Activated T-helper 9 cell treated with anti-CD3 and anti-CD28 coated beads, Interleukin-2, amount 50 U/mL, for 16 hours (primary cell): ENCODE measurements at regions not wholly inside any gene's neighbourhood (a gene's known extent, or its start where the extent isn't known, plus 50 kb on each side); places are given as distances from the start of the nearest gene placed in this dataset.

ENCODE experiments used
- DNase-seq: peaks from one replicate; pipeline ENCODE4 v3.0.0-alpha.2; 2020; ENCODE audit warnings: low read depth

DNA sequence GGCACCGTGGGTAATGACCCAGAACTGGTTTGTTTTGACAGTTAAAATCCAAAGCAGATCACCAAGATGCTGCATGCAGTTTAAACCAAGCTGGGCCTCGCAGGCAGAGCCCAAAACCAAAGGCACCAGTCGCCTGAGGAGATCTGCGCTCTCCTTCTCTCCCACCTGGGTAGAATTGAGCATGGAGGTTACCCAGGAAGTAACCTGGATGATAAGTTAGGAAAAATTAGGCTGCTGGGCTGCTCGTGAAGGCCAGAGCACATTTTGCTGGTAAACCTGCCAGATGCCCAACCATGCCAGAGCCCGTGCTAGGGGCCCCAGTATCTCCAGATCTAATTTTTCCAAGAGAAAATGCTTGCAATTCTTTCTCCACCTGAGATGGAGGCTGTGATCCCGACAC lies 388.3 kb upstream of the MGMT start:
- DNase-seq, result no peak

GRCh38 chr10:129079705-129080104 lies 387.3 kb upstream of the MGMT start:
- DNase-seq, result no peak

DNA sequence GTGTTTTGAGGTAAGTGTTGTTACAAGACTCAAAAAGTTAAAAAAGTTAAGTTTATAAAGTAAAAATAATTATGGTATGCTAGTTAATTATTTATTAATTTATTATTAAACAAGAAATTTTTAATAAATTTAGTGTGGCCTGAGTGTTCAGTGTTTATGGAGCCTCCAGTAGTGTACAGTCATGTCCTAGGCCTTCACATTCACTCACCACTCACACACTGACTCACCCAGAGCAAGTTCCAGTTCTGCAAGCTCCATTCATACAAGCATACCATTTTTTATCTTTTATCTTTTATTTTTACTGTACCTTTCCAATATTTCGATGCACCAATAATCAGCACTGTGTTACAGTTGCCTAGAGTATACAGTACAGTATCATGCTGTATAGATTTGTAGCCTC lies 381.2 kb upstream of the MGMT start:
- no peak for DNase-seq

DNA sequence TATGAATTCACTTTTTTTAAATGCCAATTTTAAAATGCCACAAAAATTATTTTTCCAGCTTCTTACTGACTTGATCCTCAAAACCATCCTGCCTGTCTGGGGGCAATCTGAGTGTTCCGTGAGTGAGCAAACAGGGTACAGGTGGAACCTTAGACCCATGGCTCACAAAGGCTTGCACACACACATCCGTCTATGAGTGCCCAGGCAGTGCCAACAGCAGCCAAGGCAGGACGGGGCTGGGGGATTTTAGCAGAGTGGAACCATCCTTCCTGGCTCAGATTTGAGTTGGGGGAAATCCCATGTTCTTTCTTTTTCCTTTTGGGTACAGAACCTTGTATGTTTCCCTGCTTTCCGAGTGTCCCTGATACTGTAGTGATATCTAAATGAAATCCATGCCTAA lies 377.7 kb upstream of the MGMT start:
- no peak for DNase-seq

DNA sequence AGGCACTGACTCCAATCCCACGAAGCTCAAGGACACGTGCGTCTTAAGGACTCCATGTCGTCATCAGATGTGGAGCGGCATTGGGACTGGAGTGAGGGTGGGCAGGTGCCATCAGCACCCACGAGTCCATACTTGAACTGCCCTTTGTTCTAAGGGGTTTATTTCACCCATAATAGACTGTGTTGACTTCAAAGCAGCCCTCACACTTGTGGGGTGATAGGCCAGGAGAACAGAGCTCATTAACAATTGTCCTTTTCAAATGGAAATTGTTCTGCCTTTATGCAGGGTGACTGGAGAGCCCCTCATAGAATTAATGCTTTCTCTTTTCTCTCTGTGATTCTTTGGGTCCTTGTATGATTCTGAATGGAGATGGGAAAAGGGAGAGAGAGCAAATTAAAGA lies 376.9 kb upstream of the MGMT start:
- DNase-seq, result no peak

DNA sequence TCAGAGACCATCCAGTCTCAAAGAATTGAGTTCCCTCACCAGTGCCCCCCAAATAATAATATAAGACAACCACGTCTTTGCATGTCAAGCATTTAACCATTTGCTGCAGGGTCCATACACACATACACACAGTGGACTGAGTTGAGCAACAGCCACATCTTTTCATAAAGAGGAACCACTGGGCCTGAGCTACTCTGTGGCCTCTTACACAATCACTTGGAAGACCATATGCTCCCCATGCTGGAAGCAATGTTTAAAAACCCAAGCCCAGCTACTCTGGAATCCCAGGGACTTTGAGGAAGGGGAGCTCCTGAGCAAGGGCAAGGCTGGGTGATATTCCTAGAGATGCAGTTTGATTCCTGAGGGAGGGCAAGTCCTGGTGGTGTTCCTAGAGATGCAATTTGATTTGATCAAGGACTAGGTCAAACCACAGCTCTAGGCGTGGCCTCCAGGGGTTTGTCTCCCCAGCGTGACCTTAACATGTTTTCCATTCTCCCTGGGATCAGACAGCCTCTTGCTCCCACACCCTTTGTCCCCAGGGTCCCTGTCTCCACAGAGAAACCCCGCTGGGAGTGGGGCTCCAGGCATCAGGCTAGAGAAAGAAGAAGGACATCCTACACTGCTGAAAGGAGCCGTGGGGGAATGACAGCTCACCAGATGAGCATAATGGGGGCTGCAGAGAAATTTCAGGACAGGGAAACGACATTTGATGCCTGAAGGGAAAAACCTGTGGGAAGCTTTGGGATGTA lies 376.2 kb upstream of the MGMT start:
- no peak for DNase-seq

GRCh38 chr10:129093641-129094040 lies 373.4 kb upstream of the MGMT start:
- DNase-seq, result no peak

- DNase-seq, result no peak
Measured at GRCh38 chr10:129094233-129094632, 372.8 kb upstream of the MGMT start.

DNA sequence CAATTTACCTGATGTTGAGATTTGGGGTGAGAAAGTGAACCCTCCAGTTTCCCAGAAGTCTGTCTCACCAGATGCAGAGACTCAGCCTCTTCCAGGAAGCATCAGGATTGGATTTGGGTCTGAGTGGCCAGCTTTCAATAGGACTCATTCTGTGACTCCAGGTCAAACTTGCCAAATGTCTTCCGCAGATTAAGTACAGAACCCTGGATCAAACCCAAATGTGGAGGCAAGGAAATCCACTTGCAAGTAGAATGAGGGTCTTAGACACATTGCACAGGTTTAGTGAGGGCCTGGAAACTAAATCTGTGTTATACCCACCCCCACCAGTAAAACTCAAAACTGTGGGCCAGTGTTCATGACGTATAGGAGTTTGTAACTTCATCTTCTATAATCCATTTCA lies 372.2 kb upstream of the MGMT start:
- no peak for DNase-seq

- no peak for DNase-seq
Measured at GRCh38 chr10:129095680-129096064, 371.4 kb upstream of the MGMT start.

GRCh38 chr10:129096065-129096984 lies 370.7 kb upstream of the MGMT start:
- no peak for DNase-seq

DNA sequence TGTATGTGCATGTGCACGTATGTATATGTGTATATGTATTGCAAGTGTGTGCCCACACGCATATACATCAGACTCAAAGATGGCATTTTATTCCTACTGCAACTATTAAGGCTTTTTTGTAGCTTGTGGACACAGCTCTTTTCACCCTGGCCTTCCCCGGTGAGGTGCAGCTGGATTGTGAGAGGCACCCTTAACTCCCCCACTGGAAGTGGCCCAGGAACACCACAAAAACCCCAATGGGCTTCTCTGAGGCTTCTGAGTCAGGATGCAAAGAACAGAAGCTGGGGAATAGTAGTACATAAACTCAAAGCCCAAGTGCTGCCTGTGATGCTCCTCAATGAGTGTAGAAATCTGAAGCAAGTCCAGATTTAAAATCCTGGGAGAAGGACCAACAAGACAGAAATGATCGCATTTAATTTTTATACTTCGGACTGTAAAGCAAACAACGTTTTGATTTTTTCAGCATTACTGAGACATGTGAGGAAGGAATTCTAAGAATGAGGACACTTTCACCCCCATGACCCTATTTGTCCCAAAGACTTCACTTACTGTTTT lies 369.2 kb upstream of the MGMT start:
- no peak for DNase-seq

DNA sequence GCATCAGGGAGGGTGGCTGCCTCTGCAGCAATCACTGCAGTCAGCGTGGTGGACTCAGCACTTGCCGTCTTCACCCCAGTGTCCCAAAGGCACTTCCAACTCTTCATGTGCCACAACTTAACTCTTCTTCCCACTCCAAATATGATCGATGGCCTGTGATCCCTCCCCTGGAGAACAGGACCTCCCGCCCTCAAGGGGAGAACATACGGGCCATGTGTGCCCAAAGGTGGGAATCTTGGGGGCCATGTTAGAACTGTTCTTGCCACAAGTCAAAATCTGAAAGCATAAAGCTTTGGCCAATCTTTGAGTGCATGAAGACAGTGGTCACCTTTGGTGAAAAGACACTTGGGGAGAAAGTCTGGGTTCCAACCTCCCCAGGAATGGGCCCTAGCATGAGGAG lies 368.5 kb upstream of the MGMT start:
- DNase-seq, result no peak

- DNase-seq, result no peak
Measured at GRCh38 chr10:129099486-129099885, 367.6 kb upstream of the MGMT start.

DNA sequence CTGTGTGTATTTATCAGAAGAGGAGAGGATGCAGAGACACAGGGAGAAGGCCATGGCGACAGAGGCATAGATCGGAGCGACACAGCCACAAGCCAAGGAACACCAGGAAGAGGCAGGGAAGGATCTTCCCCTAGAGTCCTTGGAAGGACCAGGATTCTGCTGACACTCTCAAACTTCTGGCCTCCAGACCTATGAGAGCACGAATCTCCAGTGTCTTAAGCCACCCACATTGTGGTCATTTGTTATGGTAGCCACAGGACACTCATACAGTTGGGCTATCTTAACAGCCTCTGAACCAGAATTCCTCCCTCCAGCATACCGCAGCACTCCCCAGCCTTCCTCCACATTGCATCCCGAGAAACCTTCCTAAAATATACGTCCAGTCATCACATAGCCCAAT lies 367.0 kb upstream of the MGMT start:
- no peak for DNase-seq

DNA sequence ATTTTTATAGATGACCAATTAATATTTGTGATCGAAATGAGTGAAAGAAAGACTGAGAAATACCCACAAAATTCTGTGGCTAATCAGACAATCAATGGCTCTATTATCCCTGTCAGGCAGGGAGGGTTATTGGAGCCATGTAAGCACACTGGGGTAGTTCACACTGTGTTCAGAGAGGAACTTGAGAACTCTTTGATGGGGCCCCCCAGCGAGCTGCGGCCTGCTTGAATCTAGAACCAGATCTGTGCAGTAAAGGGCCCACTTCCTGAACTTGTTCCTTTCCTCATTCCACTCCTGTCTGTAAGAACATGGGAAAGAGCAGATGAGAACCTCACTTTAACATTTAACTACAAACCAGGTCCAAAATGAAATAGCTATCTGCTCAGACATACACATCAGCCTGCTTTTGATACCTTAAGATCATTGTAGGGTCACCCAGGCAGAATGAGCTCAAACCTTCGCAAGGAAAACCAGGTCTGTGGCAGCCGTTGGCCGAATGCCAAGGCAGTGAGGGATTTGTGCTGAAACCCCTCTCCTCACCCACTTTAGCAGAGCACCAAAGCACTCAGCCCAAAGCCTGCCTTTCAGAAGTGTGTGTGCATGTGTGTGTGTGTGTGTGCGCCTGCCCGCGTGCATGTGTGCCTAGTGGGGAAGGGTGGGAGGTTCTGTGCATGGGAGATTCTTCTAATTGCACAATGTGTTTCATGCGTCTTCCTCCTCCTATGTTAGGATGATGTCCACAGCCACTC lies 365.6 kb upstream of the MGMT start:
- no peak for DNase-seq

- no peak for DNase-seq
Measured at GRCh38 chr10:129102906-129103693, 363.9 kb upstream of the MGMT start.

DNA sequence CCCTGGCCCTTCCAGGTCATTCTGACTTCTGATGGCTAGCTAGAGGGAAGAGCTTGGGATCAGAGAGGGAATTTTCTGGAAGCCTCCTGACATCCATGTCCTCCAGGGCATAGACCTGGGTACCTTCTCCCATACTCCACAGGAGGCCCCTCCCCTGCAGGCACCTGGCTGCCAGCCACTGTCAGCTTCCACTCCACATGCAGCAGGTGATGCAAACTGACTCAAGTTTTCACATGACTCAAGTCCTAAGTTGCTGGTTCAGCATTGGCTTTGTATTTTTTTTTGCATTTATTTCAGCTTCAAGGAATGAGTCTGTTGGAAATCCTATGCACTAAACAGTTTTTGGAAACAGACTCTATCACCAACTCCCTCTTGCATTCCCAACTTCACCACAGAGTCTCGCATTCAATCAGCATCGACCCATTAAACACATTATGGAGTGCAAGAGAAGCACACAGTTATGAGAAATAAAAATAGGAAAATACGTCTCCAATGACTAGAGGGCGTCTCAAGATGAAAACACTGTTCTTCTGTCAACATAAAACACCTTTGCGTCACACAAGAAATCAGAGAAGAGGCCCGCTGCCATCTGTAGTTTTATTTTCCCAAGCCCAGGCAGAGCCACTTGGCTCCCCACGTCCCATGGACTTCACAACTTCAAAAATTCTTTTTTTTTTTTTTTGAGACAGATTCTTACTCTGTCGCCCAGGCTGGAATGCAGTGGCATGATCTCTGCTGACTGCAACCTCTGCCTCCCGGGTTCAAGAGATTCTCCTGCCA lies 362.6 kb upstream of the MGMT start:
- no peak for DNase-seq

- DNase-seq, result no peak
Measured at GRCh38 chr10:129105266-129105665, 361.8 kb upstream of the MGMT start.

- DNase-seq, result no peak
Measured at GRCh38 chr10:129106314-129106713, 360.7 kb upstream of the MGMT start.

DNA sequence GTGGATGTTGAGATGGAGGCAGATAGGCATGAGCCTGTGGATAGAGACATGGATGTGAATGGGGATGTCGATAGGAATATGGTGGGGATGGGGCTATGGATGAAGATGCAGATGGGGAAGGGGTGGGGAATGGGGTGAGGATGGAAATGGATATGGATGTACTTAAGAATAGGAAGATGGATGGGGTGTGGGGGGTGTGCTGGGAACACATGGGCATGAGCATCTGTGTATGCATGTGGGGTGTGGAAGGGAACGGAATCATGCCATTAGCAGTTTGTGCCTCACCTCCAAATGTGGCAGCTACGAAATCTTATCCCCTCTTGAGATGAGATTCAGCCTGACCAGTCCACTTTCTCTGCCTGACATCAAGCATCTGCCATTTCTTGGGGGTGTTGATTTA lies 359.5 kb upstream of the MGMT start:
- DNase-seq, result no peak
